ENCODE measurements at regions not wholly inside any gene's neighbourhood (a gene's known extent, or its start where the extent isn't known, plus 50 kb on each side); places are given as distances from the start of the nearest gene placed in this dataset.

GRCh38 chr5:174644923-174645322 is 79.5 kb upstream of the MSX2 start:
- TF ChIP-seq CTCF (conservative IDR thresholded peaks at IDR 0.05; ENCODE audit: low read length) (no peak), EZH2phosphoT487 (IDR thresholded peaks at IDR 0.05; ENCODE audit: borderline replicate concordance, low read depth, low read length) (no peak)

Measured in OCI-LY7 (cell line).